LNCAP (cell line): ENCODE measurements at regions not wholly inside any gene's neighbourhood (a gene's known extent, or its start where the extent isn't known, plus 50 kb on each side); places are given as distances from the start of the nearest gene placed in this dataset.

Source experiments
- TF ChIP-seq, protein P1 (sequence below): fragments of 450-650 bp; IDR thresholded peaks from 2 replicates; pipeline ENCODE4 v1.5.1; 2017; ENCODE audit warnings: mild to moderate bottlenecking

DNA sequence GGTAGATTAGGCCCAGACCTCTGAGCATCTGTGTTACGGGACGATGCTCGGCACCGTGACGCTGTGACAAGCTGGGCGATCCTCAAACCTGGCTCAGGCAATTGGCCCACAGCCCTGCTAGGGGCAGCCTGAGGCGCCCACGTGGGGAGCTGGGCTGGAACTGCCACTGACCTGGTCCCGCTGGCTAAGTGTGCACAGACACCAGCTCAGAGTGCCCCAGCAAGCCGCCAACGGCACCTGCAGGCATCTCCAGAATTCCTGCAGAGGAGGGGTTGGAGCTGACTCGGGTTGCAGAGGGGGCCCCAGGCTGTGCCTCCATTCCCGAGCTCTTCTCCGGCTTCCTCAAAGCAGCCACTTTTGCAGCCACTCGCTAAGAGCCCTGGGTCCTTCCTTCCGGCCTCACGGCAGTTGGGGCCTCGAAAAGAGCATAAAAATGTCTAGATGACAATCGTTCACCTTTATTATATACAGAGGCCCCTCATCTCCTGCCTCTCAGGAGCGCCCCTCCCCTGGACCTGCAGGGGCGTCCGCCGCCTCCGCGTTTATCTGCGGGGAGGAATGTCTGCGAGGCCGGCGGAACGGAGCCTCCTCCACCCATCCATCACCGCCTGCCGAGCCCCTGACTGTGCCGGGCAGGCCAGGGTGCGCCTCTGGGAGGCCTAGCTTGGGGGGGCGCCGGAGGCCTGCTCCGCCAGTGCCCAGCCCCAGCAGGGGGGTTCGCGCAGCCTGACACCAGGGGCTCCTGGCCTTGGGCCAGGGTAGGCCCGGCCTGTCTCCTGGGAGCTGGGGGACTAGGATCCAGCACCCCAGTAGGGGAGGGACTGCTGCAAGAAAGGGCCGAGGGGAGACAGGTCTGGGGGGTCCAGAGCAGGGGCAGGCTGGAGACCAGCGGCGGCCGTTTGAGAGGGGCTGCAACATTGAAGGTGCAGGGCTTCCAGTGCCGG lies 144.9 kb downstream of the BARX1 start:
- TF ChIP-seq, protein P1, sequence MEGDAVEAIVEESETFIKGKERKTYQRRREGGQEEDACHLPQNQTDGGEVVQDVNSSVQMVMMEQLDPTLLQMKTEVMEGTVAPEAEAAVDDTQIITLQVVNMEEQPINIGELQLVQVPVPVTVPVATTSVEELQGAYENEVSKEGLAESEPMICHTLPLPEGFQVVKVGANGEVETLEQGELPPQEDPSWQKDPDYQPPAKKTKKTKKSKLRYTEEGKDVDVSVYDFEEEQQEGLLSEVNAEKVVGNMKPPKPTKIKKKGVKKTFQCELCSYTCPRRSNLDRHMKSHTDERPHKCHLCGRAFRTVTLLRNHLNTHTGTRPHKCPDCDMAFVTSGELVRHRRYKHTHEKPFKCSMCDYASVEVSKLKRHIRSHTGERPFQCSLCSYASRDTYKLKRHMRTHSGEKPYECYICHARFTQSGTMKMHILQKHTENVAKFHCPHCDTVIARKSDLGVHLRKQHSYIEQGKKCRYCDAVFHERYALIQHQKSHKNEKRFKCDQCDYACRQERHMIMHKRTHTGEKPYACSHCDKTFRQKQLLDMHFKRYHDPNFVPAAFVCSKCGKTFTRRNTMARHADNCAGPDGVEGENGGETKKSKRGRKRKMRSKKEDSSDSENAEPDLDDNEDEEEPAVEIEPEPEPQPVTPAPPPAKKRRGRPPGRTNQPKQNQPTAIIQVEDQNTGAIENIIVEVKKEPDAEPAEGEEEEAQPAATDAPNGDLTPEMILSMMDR, result no peak

DNA sequence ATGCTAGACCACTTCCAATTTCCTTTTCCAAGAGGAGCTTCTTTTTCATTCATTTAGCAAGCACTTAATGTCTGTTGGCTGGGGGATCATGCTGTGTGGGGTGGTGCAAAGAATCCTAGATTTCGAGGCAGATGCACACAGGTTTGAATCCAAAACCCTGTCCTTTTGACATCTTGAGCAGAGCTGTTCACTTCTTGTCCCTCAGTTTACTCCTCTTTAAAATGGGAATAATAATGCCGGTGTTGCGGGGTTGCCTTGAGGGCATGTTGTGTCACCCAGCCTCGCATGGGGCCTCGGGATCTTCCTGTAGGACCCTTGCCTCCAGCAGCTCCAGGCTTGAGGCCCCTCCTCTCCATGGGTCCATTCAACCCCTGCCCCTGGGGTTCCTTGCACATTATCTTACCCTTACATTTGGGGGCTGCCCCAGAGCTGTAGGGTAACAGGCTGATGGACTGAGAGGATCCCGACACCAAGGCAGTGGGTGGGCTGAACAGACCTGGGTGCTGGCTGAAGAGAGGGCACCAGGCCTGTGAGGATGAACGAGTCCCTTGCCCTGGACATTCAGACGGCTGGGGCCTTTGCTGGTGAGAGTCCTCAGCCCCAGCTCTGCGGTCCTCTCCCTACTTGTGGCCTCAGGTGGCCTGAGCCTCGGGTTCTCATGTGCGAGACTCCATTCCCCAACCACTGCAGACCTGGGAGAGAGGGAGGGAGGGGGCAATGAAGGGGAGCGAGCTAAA lies 145.8 kb downstream of the BARX1 start:
- TF ChIP-seq, protein P1, result no peak

DNA sequence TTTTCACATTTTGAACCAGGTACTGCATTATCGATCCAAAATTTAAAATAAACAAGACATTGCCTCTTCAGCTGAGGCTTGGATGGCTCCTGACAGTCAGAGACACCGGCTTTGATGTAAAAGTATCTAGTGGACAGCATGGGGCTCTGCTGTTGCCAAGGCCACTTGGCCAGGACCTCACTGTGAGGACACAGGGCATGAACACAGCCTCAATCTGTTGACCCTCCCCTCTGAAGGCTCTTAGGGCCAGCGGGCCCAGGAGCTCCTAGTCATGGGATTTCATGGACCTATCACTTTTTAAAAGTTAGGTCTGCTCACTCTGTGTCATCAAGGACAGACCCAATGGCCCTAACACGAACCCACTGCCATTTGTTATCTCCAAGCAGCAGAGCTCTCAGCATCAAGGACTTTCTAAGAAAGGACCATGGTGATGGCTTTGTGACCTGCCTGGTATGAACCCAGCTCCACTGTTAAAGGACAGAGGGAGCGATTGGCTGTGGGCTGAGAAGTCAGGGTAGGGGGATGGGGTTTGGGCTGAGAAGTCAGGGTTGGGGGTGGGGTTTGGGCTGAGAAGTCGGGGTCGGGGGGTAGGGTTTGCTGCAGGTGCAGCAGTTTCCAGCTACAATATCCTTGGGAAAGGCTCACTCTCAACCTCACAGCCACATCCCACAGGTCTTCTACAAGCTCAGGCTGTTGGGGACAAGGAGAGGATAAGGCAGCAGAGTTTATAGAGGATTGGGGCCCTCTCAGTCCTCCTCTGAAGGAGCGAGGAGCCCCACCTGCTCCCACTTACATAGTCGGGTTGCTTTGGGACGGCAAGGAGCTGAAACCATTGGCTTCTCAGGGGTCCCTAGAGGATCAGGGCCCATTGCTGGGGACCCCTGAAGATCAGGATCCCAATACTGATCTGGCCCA lies 146.8 kb downstream of the BARX1 start:
- TF ChIP-seq, protein P1, result no peak

DNA sequence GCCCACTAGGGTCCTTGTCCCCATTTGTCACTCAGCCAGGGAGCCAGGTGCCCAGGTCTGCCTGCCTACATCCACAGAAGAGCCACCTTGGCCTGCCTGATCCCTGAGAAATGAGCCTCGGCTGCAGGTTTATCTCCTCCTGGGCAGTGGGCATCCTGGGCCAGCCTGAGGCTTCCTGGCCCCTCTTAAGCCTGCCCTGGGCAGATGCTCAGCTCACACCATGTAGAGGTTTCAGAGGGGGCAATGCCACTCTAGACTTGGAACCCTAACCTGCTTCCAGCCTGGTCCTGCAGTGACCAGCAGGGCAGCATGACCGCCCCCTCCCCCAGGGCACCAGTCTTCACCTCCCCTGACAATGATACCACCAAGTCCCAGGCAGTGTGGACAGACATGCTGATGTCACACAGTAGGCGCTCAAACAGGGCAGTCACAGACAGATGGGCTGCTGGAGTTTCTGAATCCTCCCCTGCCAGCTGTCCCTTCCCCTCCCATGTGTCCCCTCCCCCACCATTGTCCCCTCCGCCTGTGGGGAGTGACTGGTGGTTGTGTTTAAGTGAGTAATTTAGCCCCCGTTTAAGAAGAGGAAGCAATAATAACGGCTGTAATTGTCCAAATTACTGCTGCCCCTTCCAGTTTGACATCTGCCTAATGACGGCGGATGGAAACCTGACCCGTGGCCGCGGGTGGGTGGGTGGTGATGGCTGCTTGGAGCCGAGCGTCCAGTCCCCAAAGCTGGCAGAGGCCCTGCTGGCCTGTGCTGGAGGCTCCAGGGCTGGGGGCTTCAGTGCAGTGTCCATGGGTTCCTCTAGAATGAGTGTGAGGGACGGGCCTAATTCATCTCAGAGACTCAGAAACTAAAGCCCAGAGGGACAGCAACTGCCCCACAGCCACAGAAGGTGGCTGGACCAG lies 147.7 kb downstream of the BARX1 start:
- TF ChIP-seq, protein P1, result no peak

DNA sequence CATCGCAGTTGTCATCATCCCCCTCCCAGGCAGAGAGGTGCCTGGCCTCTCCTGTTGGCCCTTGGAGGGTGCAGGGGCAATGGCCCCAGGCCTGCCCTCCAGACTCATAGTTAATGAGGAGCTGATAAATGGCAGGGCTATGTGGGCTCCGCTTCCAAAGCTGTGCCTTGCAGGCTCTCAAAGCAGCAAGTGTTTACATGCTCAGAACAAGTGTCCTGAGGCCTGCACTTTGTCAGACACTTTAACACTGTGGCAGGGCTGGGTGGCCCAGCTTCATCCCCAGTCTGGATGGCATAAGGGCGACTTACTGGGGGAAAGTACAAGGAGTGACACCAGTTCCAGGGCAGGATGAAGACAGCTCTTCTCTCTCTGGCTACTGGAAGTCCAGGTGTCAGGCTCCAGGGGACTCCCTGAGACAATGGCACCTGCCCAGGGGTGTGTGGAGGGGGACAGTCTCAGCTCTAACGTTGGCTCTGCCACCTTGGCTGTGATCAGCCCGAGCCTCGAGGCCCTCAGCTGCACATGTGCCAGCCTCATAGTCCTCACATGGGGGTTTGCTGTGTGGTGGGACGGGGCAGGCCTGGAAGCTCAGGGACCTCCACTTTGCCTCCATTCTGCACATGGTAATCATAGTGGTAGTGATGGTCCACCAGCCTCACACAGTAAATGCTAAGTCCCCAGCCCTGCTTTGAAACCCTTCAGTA lies 153.4 kb downstream of the BARX1 start:
- TF ChIP-seq, protein P1, result no peak

DNA sequence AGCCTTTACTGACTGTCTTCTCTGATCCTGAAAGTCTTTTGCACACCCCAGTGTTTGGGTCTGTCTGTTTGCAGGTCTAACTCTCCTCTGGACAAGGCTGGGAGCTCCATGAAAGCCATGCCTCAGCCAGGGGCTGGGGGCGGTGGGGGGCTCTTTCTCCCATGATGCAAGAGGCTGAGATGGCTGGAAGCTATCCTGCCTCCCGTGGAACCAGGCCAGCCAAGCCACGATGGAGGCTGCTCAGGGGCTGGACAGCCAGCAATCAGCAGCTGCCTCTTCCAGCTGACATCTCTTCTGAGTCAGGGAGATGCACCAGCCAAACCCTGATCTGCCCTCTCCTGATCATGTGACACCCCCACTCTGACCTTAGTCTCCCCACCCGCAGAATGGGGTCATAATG lies 154.0 kb downstream of the BARX1 start:
- TF ChIP-seq, protein P1, result no peak
